ENCODE measurements at regions not wholly inside any gene's neighbourhood (a gene's known extent, or its start where the extent isn't known, plus 50 kb on each side); places are given as distances from the start of the nearest gene placed in this dataset.
"Not testable (repeated sequence)": the region's sequence is repeated elsewhere in the genome, so short reads cannot be mapped to it uniquely, and the experiment has no call there.

- no peak for DNase-seq
- intact Hi-C loops (cut with DNase I) = no loop called here
- ATAC-seq = no peak
Observed at GRCh38 chr4:138630666-138631065, 384.9 kb upstream of the NOCT start.

GRCh38 chr4:138629669-138630068 lies 385.9 kb upstream of the NOCT start:
- no peak for DNase-seq
- intact Hi-C loops (cut with DNase I) = no loop called here
- ATAC-seq = no peak

GRCh38 chr4:138627096-138627495 lies 384.9 kb upstream of the SLC7A11 start:
- ATAC-seq (no peak), DNase-seq (no peak)
- intact Hi-C loops (cut with DNase I) = no loop called here

GRCh38 chr4:138622362-138622761 lies 380.2 kb upstream of the SLC7A11 start:
- DNase-seq, ATAC-seq: not testable (repeated sequence)

GRCh38 chr4:138616775-138617174 lies 374.6 kb upstream of the SLC7A11 start:
- DNase-seq (no peak), ATAC-seq (no peak)
- intact Hi-C loops (cut with DNase I) = no loop called here

More at GRCh38 chr4:138622362-138622761, 380.2 kb upstream of the SLC7A11 start:
- intact Hi-C loops (cut with DNase I) = not testable (repeated sequence)

- DNase-seq = no peak
- intact Hi-C loops (cut with DNase I) = no loop called here
- no peak for ATAC-seq
Observed at GRCh38 chr4:138614398-138615142, 372.4 kb upstream of the SLC7A11 start.

GRCh38 chr4:138612428-138612827 lies 370.3 kb upstream of the SLC7A11 start:
- DNase-seq = no peak
- no peak for ATAC-seq
- intact Hi-C loops (cut with DNase I) = no loop called here

- intact Hi-C loops (cut with DNase I) = no loop called here
- ATAC-seq = no peak
- DNase-seq = no peak
Observed at GRCh38 chr4:138611721-138612120, 369.6 kb upstream of the SLC7A11 start.

GRCh38 chr4:138611017-138611416 lies 368.9 kb upstream of the SLC7A11 start:
- ATAC-seq = no peak
- no peak for DNase-seq
- intact Hi-C loops (cut with DNase I) = no loop called here

- ATAC-seq (peak in 1 of 2 donors; percentile 92), DNase-seq (no peak)
- intact Hi-C loops (cut with DNase I) = no loop called here
Observed at GRCh38 chr4:138609943-138610350, 367.8 kb upstream of the SLC7A11 start.

GRCh38 chr4:138604556-138604955 lies 362.4 kb upstream of the SLC7A11 start:
- DNase-seq = no peak
- intact Hi-C loops (cut with DNase I) = no loop called here
- no peak for ATAC-seq

GRCh38 chr4:138602664-138603063 lies 360.5 kb upstream of the SLC7A11 start:
- DNase-seq (no peak), ATAC-seq (no peak)
- intact Hi-C loops (cut with DNase I) = no loop called here

- ATAC-seq (no peak), DNase-seq (no peak)
- intact Hi-C loops (cut with DNase I) = no loop called here
Observed at GRCh38 chr4:138599965-138600364, 357.8 kb upstream of the SLC7A11 start.

- ATAC-seq = no peak
- intact Hi-C loops (cut with DNase I) = no loop called here
- no peak for DNase-seq
Observed at GRCh38 chr4:138598226-138598625, 356.1 kb upstream of the SLC7A11 start.

- intact Hi-C loops (cut with DNase I) = no loop called here
- ATAC-seq (no peak), DNase-seq (no peak)
Observed at GRCh38 chr4:138596896-138597295, 354.7 kb upstream of the SLC7A11 start.

- no peak for DNase-seq
- peak; percentile 74 to 89 for ATAC-seq
- intact Hi-C loops (cut with DNase I) = no loop called here
Observed at GRCh38 chr4:138595731-138596460, 353.7 kb upstream of the SLC7A11 start.

- ATAC-seq = no peak
Observed at GRCh38 chr4:138595171-138595570, 353.0 kb upstream of the SLC7A11 start.

GRCh38 chr4:138592796-138593195 lies 350.6 kb upstream of the SLC7A11 start:
- DNase-seq (no peak), ATAC-seq (no peak)
- intact Hi-C loops (cut with DNase I) = no loop called here

More at GRCh38 chr4:138595171-138595570, 353.0 kb upstream of the SLC7A11 start:
- intact Hi-C loops (cut with DNase I) = no loop called here
- DNase-seq = no peak

- intact Hi-C loops (cut with DNase I) = no loop called here
- no peak for ATAC-seq
- no peak for DNase-seq
Observed at GRCh38 chr4:138591808-138592207, 349.7 kb upstream of the SLC7A11 start.

GRCh38 chr4:138588501-138588900 lies 346.4 kb upstream of the SLC7A11 start:
- DNase-seq (no peak), ATAC-seq (no peak)
- intact Hi-C loops (cut with DNase I) = no loop called here

- DNase-seq (no peak), ATAC-seq (no peak)
- intact Hi-C loops (cut with DNase I) = no loop called here
Observed at GRCh38 chr4:138579146-138579545, 337.0 kb upstream of the SLC7A11 start.

Measured in left cardiac atrium (tissue), 4 donors.